Kidney (tissue), 13 donors: ENCODE measurements at regions not wholly inside any gene's neighbourhood (a gene's known extent, or its start where the extent isn't known, plus 50 kb on each side); places are given as distances from the start of the nearest gene placed in this dataset.

ENCODE experiments used
- DNase-seq, 5 donors: peaks; one replicate each; pipeline ENCODE4 v3.0.0-alpha.2; 2013 to 2020
- FAIRE-seq: peaks from 2 replicates; lab custom pipeline; 2012; peaks lifted over from hg19 to GRCh38; lab: Jason Lieb, UNC
- H3K27ac ChIP-seq, 2 donors: one replicate each; pipeline ENCODE4 v1.7.0; 2013; ENCODE audit warnings: low read depth in 2 of 2, low read length in 2 of 2, inconsistent platforms in 1 of 2
- H3K27me3 ChIP-seq: one replicate; pipeline ENCODE4 v1.7.1; 2013; ENCODE audit warnings: low read length, inconsistent platforms; ENCODE audit not compliant: control insufficient read depth, insufficient read depth
- H3K36me3 ChIP-seq, 3 donors: one replicate each; pipeline versions ENCODE4 v1.7.0 to v1.7.1; 2013; ENCODE audit warnings: low read length in 3 of 3, control low read depth in 1 of 3, inconsistent platforms in 1 of 3; ENCODE audit not compliant: insufficient read depth in 3 of 3, control insufficient read depth in 2 of 3
- H3K4me1 ChIP-seq, 3 donors: one replicate each; pipeline versions ENCODE4 v1.7.0 to v1.7.1; 2013; ENCODE audit warnings: low read length in 3 of 3, inconsistent platforms in 1 of 3, low read depth in 1 of 3; ENCODE audit not compliant: control insufficient read depth in 2 of 3, insufficient read depth in 2 of 3
- H3K4me3 ChIP-seq, 3 donors: one replicate each; pipeline versions ENCODE4 v1.7.0 to v1.8.1; 2013; ENCODE audit warnings: low read length in 3 of 3, control low read depth in 1 of 3, inconsistent platforms in 1 of 3
- H3K9ac ChIP-seq, 3 donors: one replicate each; pipeline versions ENCODE4 v1.7.0 to v1.7.1; 2013; ENCODE audit warnings: low read length in 3 of 3, control low read depth in 1 of 3, inconsistent platforms in 1 of 3
- H3K9me3 ChIP-seq, 3 donors: one replicate each; pipeline versions ENCODE4 v1.7.0 to v1.7.1; 2013; ENCODE audit warnings: low read length in 3 of 3, control low read depth in 1 of 3, inconsistent platforms in 1 of 3; ENCODE audit not compliant: control insufficient read depth in 2 of 3, insufficient read depth in 1 of 3
- CTCF ChIP-seq: IDR thresholded peaks from 3 replicates; pipeline ENCODE4 v1.5.1; 2012; ENCODE audit warnings: mild to moderate bottlenecking, moderate library complexity, borderline replicate concordance; ENCODE audit not compliant: insufficient read depth; ENCODE audit errors: extremely low read depth
- intact Hi-C: fragments of 100-400 bp; cut with DNase I; formaldehyde crosslinking; loops from one replicate; pipeline ENCODE4 v1.11.1; 2022
- donor health status: control.
- donor health status: control.
- donor health status: control.
- donor health status: control.
- donor health status: control.
- donor health status: DM: yes; HTN: yes; CAD: no.
- donor health status: Normal renal cell carcinoma (clear cell type).

DNA sequence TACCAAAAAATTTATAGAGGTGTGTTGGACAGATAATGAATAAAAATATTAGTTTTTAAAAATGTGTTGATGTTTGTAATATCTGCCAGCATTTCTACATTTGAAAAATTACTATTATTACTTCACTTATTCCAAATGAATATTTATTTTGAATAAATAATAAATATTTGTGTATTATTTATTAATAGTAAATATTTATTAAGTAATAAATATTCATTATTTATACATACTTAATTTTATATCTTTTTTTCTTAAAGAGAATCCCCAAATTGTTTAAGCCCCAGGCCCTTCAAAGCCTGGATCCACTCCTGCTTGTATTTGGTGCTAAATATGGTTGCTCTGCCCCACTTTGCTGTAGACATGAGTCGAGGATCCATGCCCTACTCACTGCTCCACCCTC lies 60.5 kb upstream of the HOPX start:
- DNase-seq: no peak
- no peak for TF ChIP-seq CTCF
- Histone ChIP-seq H3K27ac (no peak overlapping the region), H3K36me3 (no peaks in the 10 kb centered on the region), H3K4me3 (no peak overlapping the region), H3K9me3 (peaks cover 0 to 7% (median 0%) of the 10 kb centered on the region in 3 donors), H3K4me1 (no peaks in the 10 kb centered on the region), H3K9ac (no peak overlapping the region), H3K27me3 (no peaks in the 10 kb centered on the region)
- intact Hi-C loops: no loop called here
- peak; percentile 95 for FAIRE-seq

DNA sequence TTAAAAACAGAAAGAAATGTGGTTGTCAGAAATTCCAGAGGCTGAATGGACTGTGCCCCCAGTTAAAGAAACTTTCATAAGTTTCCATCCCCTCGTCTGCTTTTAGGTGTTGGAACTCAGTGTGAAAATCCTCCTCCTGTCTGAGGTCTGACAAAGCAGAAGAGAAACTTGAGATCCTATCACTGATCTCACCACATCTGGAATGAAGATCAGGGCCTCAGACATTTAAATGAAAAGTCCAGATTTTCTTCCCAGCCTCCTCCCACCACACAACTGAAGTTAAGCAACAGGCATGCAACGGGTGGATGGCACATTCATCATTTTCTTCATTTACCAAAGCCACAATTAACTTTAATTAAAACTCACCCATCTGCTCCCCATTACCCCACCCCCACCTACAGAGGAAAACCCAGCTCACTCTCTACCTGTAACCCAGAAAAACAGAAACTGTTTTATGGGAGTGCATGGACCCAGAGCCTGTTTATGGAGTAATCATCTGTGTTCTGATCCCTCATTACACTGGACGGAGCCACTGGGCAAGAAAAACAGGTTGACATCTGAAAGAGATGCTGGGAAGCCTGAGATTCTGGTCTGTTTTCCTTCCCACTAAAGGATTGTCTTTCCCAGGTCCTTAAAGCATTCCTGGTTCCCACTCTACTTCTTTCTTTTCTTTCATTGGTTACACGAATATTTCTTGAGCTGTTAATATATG lies 58.1 kb upstream of the HOPX start:
- FAIRE-seq: no peak
- no peak for TF ChIP-seq CTCF
- intact Hi-C loops: no loop called here

GRCh38 chr4:56737666-56738065 lies 56.6 kb upstream of the HOPX start:
- no peaks in the 10 kb centered on the region for H3K27me3 ChIP-seq
- H3K9ac ChIP-seq: no peak overlapping the region
- no peaks in the 10 kb centered on the region for H3K36me3 ChIP-seq
- no peak overlapping the region for H3K4me3 ChIP-seq
- TF ChIP-seq CTCF: no peak
- intact Hi-C loops: no loop called here
- DNase-seq (no peak), FAIRE-seq (no peak)
- H3K9me3 ChIP-seq: no peaks in the 10 kb centered on the region
- no peak overlapping the region for H3K27ac ChIP-seq
- no peaks in the 10 kb centered on the region for H3K4me1 ChIP-seq

More for the DNA sequence above, 58.1 kb upstream of the HOPX start:
- peak in 2 of 5 donors; percentile 33 to 59 for DNase-seq
- Histone ChIP-seq H3K4me1 (no peaks in the 10 kb centered on the region), H3K27me3 (no peaks in the 10 kb centered on the region), H3K27ac (no peak overlapping the region), H3K4me3 (no peak overlapping the region), H3K9me3 (peaks cover 0 to 7% (median 0%) of the 10 kb centered on the region in 3 donors), H3K36me3 (no peaks in the 10 kb centered on the region), H3K9ac (no peak overlapping the region)
